ENCODE measurements at regions not wholly inside any gene's neighbourhood (a gene's known extent, or its start where the extent isn't known, plus 50 kb on each side); places are given as distances from the start of the nearest gene placed in this dataset.
"Not testable (repeated sequence)": the region's sequence is repeated elsewhere in the genome, so short reads cannot be mapped to it uniquely, and the experiment has no call there.

DNA sequence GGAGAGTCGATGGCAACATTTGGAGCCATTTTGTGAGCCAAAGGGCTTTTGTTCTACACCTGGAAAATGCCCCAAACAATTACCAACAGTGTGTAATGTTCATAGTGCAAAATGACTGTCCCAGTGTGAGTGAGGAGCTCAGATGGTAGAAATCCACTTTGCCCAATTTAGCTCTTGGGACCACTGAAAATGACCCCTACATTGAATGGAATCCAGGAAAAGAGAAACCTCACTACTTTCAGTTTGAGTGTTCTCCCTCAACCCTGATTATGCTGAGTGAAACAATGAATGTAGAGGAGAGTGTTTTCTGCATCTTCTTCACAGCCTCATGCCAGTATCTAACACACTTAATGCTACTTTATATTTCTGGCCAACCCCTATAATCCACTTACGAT, 84.9 kb upstream of the NRN1 start:
- DNase-seq (ENCODE audit: low spot score) = no peak

DNA sequence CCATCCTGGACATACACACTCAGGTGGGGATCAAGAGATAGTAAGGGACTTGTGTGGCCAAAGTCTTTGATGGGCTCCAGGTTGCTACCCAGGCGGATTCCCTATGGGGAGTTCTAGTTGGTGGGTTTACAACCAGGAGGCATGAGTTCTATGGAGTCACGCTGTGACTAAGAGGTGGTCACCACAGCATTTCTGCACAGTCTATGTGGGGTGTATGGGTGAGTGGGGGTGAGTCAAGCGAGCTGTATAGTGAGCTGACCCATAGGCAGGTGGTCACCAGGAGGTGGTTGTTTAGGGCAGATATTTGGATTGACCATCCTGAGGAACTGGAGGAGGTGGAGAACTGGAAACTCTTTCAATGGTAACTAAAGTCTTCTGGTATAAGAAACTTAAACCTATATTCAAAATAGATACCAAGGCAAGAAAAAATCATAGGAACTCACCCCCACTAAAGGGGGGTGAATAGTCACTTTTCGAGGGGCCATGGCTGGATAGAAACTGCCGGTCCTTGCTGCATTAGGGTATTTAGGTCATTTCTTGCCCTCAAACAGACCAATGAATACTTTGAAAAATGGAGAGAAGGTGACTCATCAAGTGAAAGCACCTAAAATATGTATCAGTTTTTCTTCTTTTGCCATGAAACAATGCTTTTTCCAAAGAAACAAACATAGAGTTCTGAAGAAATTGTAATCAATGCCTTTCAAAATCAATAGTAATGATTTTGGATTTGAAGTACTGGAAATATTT, 84.3 kb upstream of the NRN1 start:
- peak; percentile 4 for DNase-seq (ENCODE audit: low spot score)

DNA sequence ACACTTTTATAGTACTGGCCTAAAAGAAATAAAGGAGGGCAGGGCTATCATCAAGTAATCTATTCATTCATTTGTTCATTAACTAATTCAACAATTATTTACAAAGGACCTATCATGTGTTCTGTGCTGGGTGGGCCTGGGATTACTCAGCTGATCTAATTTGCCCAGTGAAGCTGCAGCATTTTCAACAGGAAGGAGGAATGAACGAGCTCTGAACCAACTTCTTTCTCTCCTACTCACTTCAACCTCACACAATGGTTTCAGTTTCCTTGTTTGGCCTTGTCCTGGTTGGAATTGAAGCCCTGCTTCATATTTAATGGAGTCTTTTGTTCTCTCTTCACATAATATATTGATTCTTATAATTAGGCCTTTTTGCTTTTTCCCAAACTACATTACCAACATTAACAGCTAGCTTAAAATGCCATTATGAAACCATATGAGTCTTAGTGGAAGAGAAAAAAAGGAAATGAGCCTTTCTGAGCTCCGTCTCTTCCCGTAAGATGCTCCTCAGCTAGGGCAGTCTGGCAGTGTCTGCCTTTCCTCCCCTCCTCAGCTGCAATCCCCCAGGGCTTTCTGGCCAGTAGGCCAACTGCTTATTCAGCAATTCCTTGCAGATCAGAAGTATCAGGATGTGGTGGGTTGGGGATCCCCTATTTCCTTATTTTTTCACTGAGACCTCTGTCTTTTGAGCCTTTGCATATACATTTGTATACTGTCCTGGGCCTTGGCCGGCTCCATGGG, 79.4 kb upstream of the NRN1 start:
- DNase-seq (ENCODE audit: low spot score) = no peak

DNA sequence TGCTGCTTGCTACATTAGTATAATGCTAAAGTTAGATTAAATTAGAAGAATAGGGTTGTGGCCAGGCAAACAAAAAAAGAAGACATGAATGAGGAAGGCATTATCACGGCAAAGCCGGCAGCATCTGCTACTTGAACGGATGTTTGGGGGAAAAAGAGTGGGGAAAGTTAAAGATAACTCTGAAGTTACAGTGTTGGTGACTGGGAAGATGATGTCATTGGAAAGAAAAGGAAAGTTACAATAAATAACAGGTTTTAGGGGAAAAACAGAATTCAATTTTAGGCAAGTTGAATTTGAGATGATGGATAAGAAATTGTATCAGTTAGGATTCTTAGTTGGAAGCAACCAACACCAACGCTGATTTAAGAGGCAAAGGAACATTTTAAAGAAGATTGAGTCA, 74.2 kb upstream of the NRN1 start:
- no peak for DNase-seq (ENCODE audit: low spot score)

DNA sequence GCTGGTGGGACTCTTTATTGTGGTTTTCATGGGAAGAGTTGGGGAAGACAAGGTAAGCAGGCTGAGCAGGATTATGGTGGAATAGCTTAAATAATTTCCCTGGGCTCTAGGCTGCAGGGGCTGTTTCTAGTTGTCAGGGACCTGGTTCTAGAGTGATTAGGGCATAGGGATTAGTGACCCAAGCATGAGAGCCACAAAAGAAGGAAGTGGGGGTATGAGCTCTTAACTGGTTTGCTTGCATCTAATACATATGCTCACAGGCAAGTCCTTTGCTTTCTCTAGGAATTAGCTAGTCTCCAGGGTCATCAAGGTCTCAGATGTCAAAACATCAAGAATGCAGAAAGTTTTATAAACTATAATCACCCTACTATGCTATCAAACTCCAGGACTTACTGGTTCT, 67.5 kb upstream of the NRN1 start:
- no peak for DNase-seq (ENCODE audit: low spot score)

DNA sequence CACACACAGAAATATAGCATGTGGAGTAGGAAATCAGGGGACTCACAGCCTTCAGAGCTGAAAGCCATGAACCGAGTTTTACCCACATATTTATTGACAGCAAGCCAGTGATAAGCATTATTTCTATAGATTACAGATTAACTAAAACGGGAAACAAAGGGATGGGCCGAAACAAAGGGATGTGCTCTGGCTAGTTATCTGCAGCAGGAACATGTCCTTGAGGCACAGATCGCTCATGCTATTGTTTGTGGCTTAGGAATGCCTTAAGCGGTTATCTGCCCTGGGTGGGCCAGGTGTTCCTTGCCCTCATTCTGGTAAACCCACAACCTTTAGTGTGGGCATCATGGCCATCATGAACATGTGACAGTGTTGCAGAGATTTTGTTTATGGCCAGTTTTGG, 61.4 kb upstream of the NRN1 start:
- not testable (repeated sequence) for DNase-seq (ENCODE audit: low spot score)

DNA sequence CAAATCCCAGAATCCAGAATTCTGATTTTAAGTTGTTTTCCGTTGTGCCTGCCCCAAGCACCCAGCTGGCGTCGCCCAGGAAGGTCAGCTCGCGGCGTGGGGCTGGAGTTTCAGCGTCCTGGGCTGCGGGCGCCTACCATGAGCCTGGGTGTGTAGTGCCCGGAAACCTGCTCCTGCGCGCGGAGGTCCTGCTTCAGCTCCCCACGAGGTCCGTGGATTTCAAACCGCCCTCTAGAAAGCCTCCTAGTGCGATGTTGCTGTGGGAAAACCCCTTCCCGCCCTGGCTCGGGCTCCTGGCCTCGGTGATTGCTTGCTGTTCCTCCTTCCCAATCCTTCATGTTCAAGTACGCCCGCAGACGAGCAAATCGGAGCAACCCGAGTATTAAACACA, 51.3 kb upstream of the NRN1 start:
- no peak for DNase-seq (ENCODE audit: low spot score)

DNA sequence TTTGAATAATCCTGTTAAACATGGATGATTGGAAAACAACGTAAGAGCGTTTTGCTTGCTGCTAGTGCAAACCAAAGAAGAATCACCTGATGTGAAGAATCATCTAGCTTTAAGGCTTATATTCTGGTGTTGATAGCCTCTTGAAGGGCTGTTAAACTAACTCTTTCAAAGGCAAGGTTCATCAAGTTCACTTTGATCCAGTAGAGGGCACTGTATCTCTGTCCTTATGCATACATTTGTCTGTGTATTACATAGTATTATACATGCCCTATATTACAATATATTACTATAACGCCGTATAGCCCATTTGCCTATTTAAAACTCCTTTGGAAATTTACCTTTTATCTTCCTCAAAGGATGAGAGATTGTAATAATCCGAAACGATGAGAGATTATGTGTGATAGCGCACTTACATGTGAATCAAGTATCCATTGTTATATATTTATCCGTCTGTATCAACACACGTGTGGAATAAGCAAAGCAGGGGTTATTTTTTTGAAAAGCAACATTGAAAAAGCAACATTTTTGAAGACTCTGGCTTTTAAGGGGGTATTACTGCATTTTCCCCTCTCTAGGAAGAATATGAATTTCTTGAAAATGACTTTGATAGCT, 50.8 kb upstream of the NRN1 start:
- DNase-seq (ENCODE audit: low spot score) = peak; percentile 63
